ENCODE measurements at regions not wholly inside any gene's neighbourhood (a gene's known extent, or its start where the extent isn't known, plus 50 kb on each side); places are given as distances from the start of the nearest gene placed in this dataset.

- TF ChIP-seq ZNF713 (CRISPR knock-in tag; IDR thresholded peaks at IDR 0.05) (no peak), SIX1 (CRISPR knock-in tag; IDR thresholded peaks at IDR 0.05; ENCODE audit: borderline replicate concordance) (no peak), ZNF589 (CRISPR knock-in tag; conservative IDR thresholded peaks at IDR 0.05) (no peak), FOXK2 (IDR thresholded peaks at IDR 0.05) (peak; percentile 42; the same call in 1 of the 2 replicates), ZNF282 (IDR thresholded peaks at IDR 0.05; ENCODE audit: partially characterized antibody) (peak; percentile 95), NFRKB (IDR thresholded peaks at IDR 0.05) (peak; percentile 30; the same call in 1 of the 2 replicates), NBN (conservative IDR thresholded peaks at IDR 0.05) (0 out of 2 replicates have a peak, but pooled peaks have one; percentile 60), ATF7 (IDR thresholded peaks at IDR 0.05) (0 out of 2 replicates have a peak, but pooled peaks have one; percentile 6), ATF7 (CRISPR knock-in tag; IDR thresholded peaks at IDR 0.05) (no peak), TRIM22 (IDR thresholded peaks at IDR 0.05) (0 out of 2 replicates have a peak, but pooled peaks have one; percentile 44), NRL (CRISPR knock-in tag; IDR thresholded peaks at IDR 0.05; ENCODE audit: borderline replicate concordance) (no peak)
- TF ChIP-seq, protein P1, sequence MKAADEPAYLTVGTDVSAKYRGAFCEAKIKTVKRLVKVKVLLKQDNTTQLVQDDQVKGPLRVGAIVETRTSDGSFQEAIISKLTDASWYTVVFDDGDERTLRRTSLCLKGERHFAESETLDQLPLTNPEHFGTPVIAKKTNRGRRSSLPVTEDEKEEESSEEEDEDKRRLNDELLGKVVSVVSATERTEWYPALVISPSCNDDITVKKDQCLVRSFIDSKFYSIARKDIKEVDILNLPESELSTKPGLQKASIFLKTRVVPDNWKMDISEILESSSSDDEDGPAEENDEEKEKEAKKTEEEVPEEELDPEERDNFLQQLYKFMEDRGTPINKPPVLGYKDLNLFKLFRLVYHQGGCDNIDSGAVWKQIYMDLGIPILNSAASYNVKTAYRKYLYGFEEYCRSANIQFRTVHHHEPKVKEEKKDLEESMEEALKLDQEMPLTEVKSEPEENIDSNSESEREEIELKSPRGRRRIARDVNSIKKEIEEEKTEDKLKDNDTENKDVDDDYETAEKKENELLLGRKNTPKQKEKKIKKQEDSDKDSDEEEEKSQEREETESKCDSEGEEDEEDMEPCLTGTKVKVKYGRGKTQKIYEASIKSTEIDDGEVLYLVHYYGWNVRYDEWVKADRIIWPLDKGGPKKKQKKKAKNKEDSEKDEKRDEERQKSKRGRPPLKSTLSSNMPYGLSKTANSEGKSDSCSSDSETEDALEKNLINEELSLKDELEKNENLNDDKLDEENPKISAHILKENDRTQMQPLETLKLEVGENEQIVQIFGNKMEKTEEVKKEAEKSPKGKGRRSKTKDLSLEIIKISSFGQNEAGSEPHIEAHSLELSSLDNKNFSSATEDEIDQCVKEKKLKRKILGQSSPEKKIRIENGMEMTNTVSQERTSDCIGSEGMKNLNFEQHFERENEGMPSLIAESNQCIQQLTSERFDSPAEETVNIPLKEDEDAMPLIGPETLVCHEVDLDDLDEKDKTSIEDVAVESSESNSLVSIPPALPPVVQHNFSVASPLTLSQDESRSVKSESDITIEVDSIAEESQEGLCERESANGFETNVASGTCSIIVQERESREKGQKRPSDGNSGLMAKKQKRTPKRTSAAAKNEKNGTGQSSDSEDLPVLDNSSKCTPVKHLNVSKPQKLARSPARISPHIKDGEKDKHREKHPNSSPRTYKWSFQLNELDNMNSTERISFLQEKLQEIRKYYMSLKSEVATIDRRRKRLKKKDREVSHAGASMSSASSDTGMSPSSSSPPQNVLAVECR (CRISPR knock-in tag; IDR thresholded peaks at IDR 0.05; ENCODE audit: borderline replicate concordance): no peak
These were observed 61.6 kb upstream of the GZMB start (continued) for GRCh38 chr14:24695265-24696241.

Measured in HepG2 (cell line).